GM18502 (cell line): ENCODE measurements at regions not wholly inside any gene's neighbourhood (a gene's known extent, or its start where the extent isn't known, plus 50 kb on each side); places are given as distances from the start of the nearest gene placed in this dataset.
"Not testable (repeated sequence)": the region's sequence is repeated elsewhere in the genome, so short reads cannot be mapped to it uniquely, and the experiment has no call there.

Experiments
- ATAC-seq: cut with Tn5 transposase; IDR thresholded peaks from one replicate; pipeline ENCODE4 v1.9.1; 2021; ENCODE audit warnings: mild to moderate bottlenecking; ENCODE audit not compliant: unreplicated experiment, poor library complexity

GRCh38 chr9:115810166-115810565 is 343.4 kb upstream of the PAPPA start:
- ATAC-seq, result no peak

- no peak for ATAC-seq
These were observed 339.5 kb upstream of the PAPPA start for GRCh38 chr9:115814081-115814480.

GRCh38 chr9:115815786-115816185 is 337.8 kb upstream of the PAPPA start:
- ATAC-seq, result no peak

GRCh38 chr9:115818651-115819050 is 334.9 kb upstream of the PAPPA start:
- not testable (repeated sequence) for ATAC-seq

GRCh38 chr9:115832031-115832430 is 321.6 kb upstream of the PAPPA start:
- ATAC-seq, result no peak

GRCh38 chr9:115837618-115838017 is 316.0 kb upstream of the PAPPA start:
- ATAC-seq, result no peak

GRCh38 chr9:115838417-115838816 is 315.2 kb upstream of the PAPPA start:
- ATAC-seq, result no peak

- not testable (repeated sequence) for ATAC-seq
These were observed 309.2 kb upstream of the PAPPA start for GRCh38 chr9:115844433-115844832.

- ATAC-seq, result no peak
These were observed 307.8 kb upstream of the PAPPA start for GRCh38 chr9:115845648-115846312.

- no peak for ATAC-seq
These were observed 306.4 kb upstream of the PAPPA start for GRCh38 chr9:115847216-115847615.

- ATAC-seq, result no peak
These were observed 303.7 kb upstream of the PAPPA start for GRCh38 chr9:115849679-115850412.

- ATAC-seq, result peak; percentile 42
These were observed 302.9 kb upstream of the PAPPA start for GRCh38 chr9:115850548-115851304.

- no peak for ATAC-seq
These were observed 298.0 kb upstream of the PAPPA start for GRCh38 chr9:115855458-115856133.

GRCh38 chr9:115858421-115858820 is 295.2 kb upstream of the PAPPA start:
- ATAC-seq, result not testable (repeated sequence)

- ATAC-seq, result no peak
These were observed 291.6 kb upstream of the PAPPA start for GRCh38 chr9:115862021-115862420.

- no peak for ATAC-seq
These were observed 289.0 kb upstream of the PAPPA start for GRCh38 chr9:115864581-115864980.

GRCh38 chr9:115867326-115867725 is 286.3 kb upstream of the PAPPA start:
- ATAC-seq, result no peak

GRCh38 chr9:115877852-115878438 is 275.6 kb upstream of the PAPPA start:
- no peak for ATAC-seq

GRCh38 chr9:115879451-115879850 is 274.1 kb upstream of the PAPPA start:
- ATAC-seq, result no peak

- no peak for ATAC-seq
These were observed 273.2 kb upstream of the PAPPA start for GRCh38 chr9:115880221-115880885.
